B cell (primary cell): ENCODE measurements at regions not wholly inside any gene's neighbourhood (a gene's known extent, or its start where the extent isn't known, plus 50 kb on each side); places are given as distances from the start of the nearest gene placed in this dataset.

ENCODE experiments used
- ATAC-seq: fragments of 200-7000 bp; cut with Tn5 transposase; one replicate; pipeline ENCODE4 v1.10.0; 2021; ENCODE audit warnings: low read depth, mild to moderate bottlenecking, moderate number of reproducible peaks, moderate library complexity
- CTCF ChIA-PET: fragments of 350-600 bp; sonication (Branson Sonifier 250); formaldehyde crosslinking; loops from one replicate; lab custom pipeline; 2021; ENCODE audit warnings: antibody characterized with exemption, inconsistent platforms; lab: Charles Lee
- POLR2A ChIA-PET: fragments of 350-600 bp; sonication (Branson Sonifier 250); formaldehyde crosslinking; loops from one replicate; lab custom pipeline; 2021; ENCODE audit warnings: antibody characterized with exemption; lab: Charles Lee
- DNase-seq: peaks from one replicate; pipeline ENCODE4 v3.0.0; 2013
- H2AFZ ChIP-seq: 2 replicates; pipeline ENCODE4 v1.6.1; 2012; ENCODE audit warnings: mild to moderate bottlenecking, low read depth, low read length; ENCODE audit not compliant: insufficient read depth, poor library complexity, severe bottlenecking
- H3K27ac ChIP-seq, 2 donors: 1 replicate in 1 of 2; 2 replicates in 1 of 2; pipeline ENCODE4 v1.5.1; 2012 to 2013; ENCODE audit warnings: low read length in 2 of 2, mild to moderate bottlenecking in 2 of 2, moderate library complexity in 1 of 2
- H3K27me3 ChIP-seq, 4 experiments: fragments of 200-600 bp in 1 of 4; sonication (generic) in 1 of 4; replicated peaks in 1 of 4; 1 replicate in 2 of 4; 2 replicates in 2 of 4; pipeline versions ENCODE4 v1.6.1 to v1.7.0; 2013 to 2016; ENCODE audit warnings: low read length in 3 of 4, mild to moderate bottlenecking in 2 of 4, mixed read lengths in 1 of 4, moderate library complexity in 1 of 4; ENCODE audit not compliant: insufficient read depth in 4 of 4, control insufficient read depth in 3 of 4; ENCODE audit errors: control extremely low read depth in 1 of 4
- H3K36me3 ChIP-seq, 2 experiments: replicated peaks in 1 of 2; 1 replicate in 1 of 2; 2 replicates in 1 of 2; pipeline versions ENCODE4 v1.6.1 to v1.7.1; 2013; ENCODE audit warnings: low read length in 1 of 2; ENCODE audit not compliant: insufficient read depth in 2 of 2, control insufficient read depth in 1 of 2; ENCODE audit errors: control extremely low read depth in 1 of 2, extremely low read depth in 1 of 2
- H3K4me1 ChIP-seq, 2 donors: fragments of 200-600 bp in 1 of 2; sonication (generic) in 1 of 2; 1 replicate in 1 of 2; 2 replicates in 1 of 2; pipeline versions ENCODE4 v1.5.1 to v1.6.1; 2013 to 2017; ENCODE audit warnings: low read length in 2 of 2; ENCODE audit not compliant: control insufficient read depth in 2 of 2, insufficient read depth in 2 of 2
- H3K4me2 ChIP-seq: replicated peaks from 2 replicates; pipeline ENCODE3; 2012; ENCODE audit warnings: mild to moderate bottlenecking, low read depth, low read length; ENCODE audit not compliant: poor library complexity, severe bottlenecking
- H3K4me3 ChIP-seq, 5 experiments: fragments of 200-600 bp in 1 of 5; sonication (generic) in 1 of 5; 1 replicate in 3 of 5; 2 replicates in 2 of 5; pipeline versions ENCODE4 v1.5.1 to v1.7.0; 2011 to 2016; ENCODE audit warnings: low read length in 4 of 5, mild to moderate bottlenecking in 4 of 5, low read depth in 2 of 5, control low read depth in 1 of 5, moderate library complexity in 1 of 5; ENCODE audit not compliant: insufficient read depth in 1 of 5; ENCODE audit errors: control extremely low read depth in 1 of 5, extremely low read depth in 1 of 5
- H3K79me2 ChIP-seq: fragments of 200-600 bp; sonication (generic); one replicate; pipeline ENCODE4 v1.6.0; 2016; ENCODE audit warnings: low read length; ENCODE audit not compliant: control insufficient read depth, insufficient read depth
- H3K9ac ChIP-seq: fragments of 200-600 bp; sonication (generic); 2 replicates; pipeline ENCODE4 v1.6.1; 2017; ENCODE audit warnings: mild to moderate bottlenecking, low read length, moderate library complexity
- H3K9me3 ChIP-seq, 3 donors: one replicate each; pipeline versions ENCODE4 v1.6.1 to v1.7.1; 2013; ENCODE audit warnings: low read length in 2 of 3; ENCODE audit not compliant: control insufficient read depth in 2 of 3, insufficient read depth in 1 of 3; ENCODE audit errors: control extremely low read depth in 1 of 3
- H4K20me1 ChIP-seq: 2 replicates; pipeline ENCODE4 v1.6.0; 2012; ENCODE audit warnings: mild to moderate bottlenecking, low read length; ENCODE audit not compliant: insufficient read depth, control insufficient read depth, poor library complexity, severe bottlenecking
- H3K27ac Mint-ChIP-seq: one replicate; pipeline ENCODE4 v1.8.0; 2021; ENCODE audit warnings: mixed read lengths
- H3K27me3 Mint-ChIP-seq: one replicate; pipeline ENCODE4 v1.8.0; 2021; ENCODE audit warnings: mixed read lengths
- H3K4me1 Mint-ChIP-seq: one replicate; pipeline ENCODE4 v1.8.0; 2021; ENCODE audit warnings: mixed read lengths
- H3K4me3 Mint-ChIP-seq: one replicate; pipeline ENCODE4 v1.8.0; 2021; ENCODE audit warnings: mixed read lengths
- H3K9me3 Mint-ChIP-seq: one replicate; pipeline ENCODE4 v1.8.0; 2022; ENCODE audit warnings: mixed read lengths; ENCODE audit not compliant: insufficient read depth
- CTCF ChIP-seq: fragments of 200-600 bp; IDR thresholded peaks from one replicate; pipeline ENCODE4 v1.8.0; 2022; ENCODE audit warnings: antibody characterized with exemption, mild to moderate bottlenecking
- EZH2 ChIP-seq: IDR thresholded peaks from 2 replicates; pipeline ENCODE4 v1.6.1; 2012; ENCODE audit warnings: borderline replicate concordance, low read depth, mild to moderate bottlenecking, moderate library complexity, low read length; ENCODE audit not compliant: insufficient read depth, poor library complexity, severe bottlenecking
- WGBS: methylation state at CpG from one replicate; pipeline ENCODE4 v1.1.5; 2013; ENCODE audit warnings: missing lambda C conversion rate; ENCODE audit not compliant: insufficient coverage; 5-methylcytosine and 5-hydroxymethylcytosine counted together
- intact Hi-C: fragments of 100-400 bp; cut with micrococcal nuclease; formaldehyde crosslinking; loops from one replicate; pipeline ENCODE4 v1.10.0; 2022

- no peak for TF ChIP-seq EZH2
- no peak for TF ChIP-seq CTCF
- Mint-ChIP-seq H3K4me1 (no peaks in the 10 kb centered on the region), H3K9me3 (no peaks in the 10 kb centered on the region), H3K27me3 (no peaks in the 10 kb centered on the region), H3K27ac (no peak overlapping the region), H3K4me3 (no peak overlapping the region)
- ATAC-seq, result no peak
- no peak overlapping the region for H3K4me2 ChIP-seq
- no peaks in the 10 kb centered on the region for H4K20me1 ChIP-seq
- H3K79me2 ChIP-seq, result no peaks in the 10 kb centered on the region
- ChIA-PET POLR2A (no interaction called here), CTCF (interaction anchor here (1.2 kb wide), 1 partner anchor 139 kb away, joined by 4 read pairs; no protein-coding TSS in a partner anchor)
- H3K9me3 ChIP-seq, result peaks cover 0 to 5% (median 0%) of the 10 kb centered on the region in 3 donors
- no peak overlapping the region for H3K9ac ChIP-seq
- H3K4me1 ChIP-seq, result no peaks in the 10 kb centered on the region
- intact Hi-C loops, result no loop called here
- no peak overlapping the region for H2AFZ ChIP-seq
- DNase-seq, result no peak
- 92% methylated on average over 4 of the region's 5 CpGs for WGBS
- H3K36me3 ChIP-seq, result no peaks in the 10 kb centered on the region
- H3K4me3 ChIP-seq, result no peak overlapping the region
- H3K27ac ChIP-seq, result no peak overlapping the region
- no peaks in the 10 kb centered on the region for H3K27me3 ChIP-seq
Measured at GRCh38 chr18:39531659-39532058, 1966.1 kb upstream of the CELF4 start.

DNA sequence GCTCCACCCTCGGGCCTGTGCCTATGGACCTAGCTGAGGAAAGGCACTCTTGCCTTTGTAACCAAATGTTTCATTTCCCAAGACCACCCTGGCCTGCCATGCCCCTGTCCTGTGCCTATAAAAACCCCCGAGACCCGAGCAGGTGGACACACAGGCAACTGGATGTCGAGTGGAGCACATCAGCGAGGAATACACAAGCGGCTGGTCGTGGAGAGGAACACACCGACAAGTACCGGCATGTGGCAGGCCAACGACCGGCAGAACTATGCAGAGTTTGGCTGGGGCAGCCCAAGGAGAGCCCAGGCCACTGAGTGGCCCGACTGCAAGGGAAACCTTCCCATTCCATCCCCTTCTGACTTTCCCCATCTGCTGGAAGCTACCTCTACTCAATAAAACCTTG is 1963.8 kb upstream of the CELF4 start:
- POLR2A ChIA-PET, result no interaction called here
- DNase-seq (no peak), ATAC-seq (no peak)
- Histone ChIP-seq H3K27ac (no peak overlapping the region), H4K20me1 (no peaks in the 10 kb centered on the region), H3K4me1 (no peaks in the 10 kb centered on the region), H3K9ac (no peak overlapping the region), H3K9me3 (peaks cover 0 to 5% (median 0%) of the 10 kb centered on the region in 3 donors), H3K4me2 (no peak overlapping the region), H3K27me3 (no peaks in the 10 kb centered on the region), H2AFZ (no peak overlapping the region), H3K79me2 (no peaks in the 10 kb centered on the region), H3K36me3 (no peaks in the 10 kb centered on the region), H3K4me3 (no peak overlapping the region)
- CTCF ChIA-PET, result no interaction called here
- H3K27ac Mint-ChIP-seq, result no peak overlapping the region
- intact Hi-C loops, result no loop called here
- H3K4me3 Mint-ChIP-seq, result no peak overlapping the region
- 94% methylated on average over 11 of the region's 12 CpGs for WGBS
- H3K27me3 Mint-ChIP-seq, result no peaks in the 10 kb centered on the region
- TF ChIP-seq EZH2 (no peak), CTCF (no peak)
- no peaks in the 10 kb centered on the region for H3K4me1 Mint-ChIP-seq
- H3K9me3 Mint-ChIP-seq, result no peaks in the 10 kb centered on the region
